PC-3 (cell line): ENCODE measurements at regions not wholly inside any gene's neighbourhood (a gene's known extent, or its start where the extent isn't known, plus 50 kb on each side); places are given as distances from the start of the nearest gene placed in this dataset.
A peak's percentile ranks its signal among the peaks of the same experiment; 100 is the strongest.

Experiments used
- ATAC-seq: fragments of 200-7000 bp; cut with Tn5 transposase; 2 replicates; pipeline ENCODE4 v1.9.1; 2020; ENCODE audit warnings: mild to moderate bottlenecking, moderate library complexity
- BruUV-seq: library from RNA; stranded (reverse); fragments of 400-500 nt; replicated peaks from 2 replicates; lab custom pipeline; 2021; lab: Mats Ljungman, UMichigan
- CTCF ChIA-PET: fragments of 300-600 bp; sonication (Branson Sonifier 250); formaldehyde crosslinking; loops from one replicate; lab custom pipeline; 2022; ENCODE audit warnings: antibody characterized with exemption; lab: Charles Lee
- POLR2A ChIA-PET: fragments of 300-600 bp; sonication (Branson Sonifier 250); formaldehyde crosslinking; loops from one replicate; lab custom pipeline; 2022; ENCODE audit warnings: antibody characterized with exemption; ENCODE audit not compliant: unreplicated experiment; lab: Charles Lee
- DNase-seq: peaks from one replicate; pipeline ENCODE4 v3.0.0-alpha.2; 2015
- H2AFZ ChIP-seq: fragments of 300-600 bp; sonication (generic); 2 replicates; pipeline ENCODE4 v1.6.0; 2016; ENCODE audit warnings: antibody characterized with exemption, low read length
- H3F3A ChIP-seq: fragments of 300-600 bp; sonication (generic); one replicate; pipeline ENCODE4 v1.6.0; 2017; ENCODE audit warnings: antibody characterized with exemption, low read length, control low read depth, mild to moderate bottlenecking; ENCODE audit not compliant: unreplicated experiment
- H3K27ac ChIP-seq: fragments of 300-600 bp; sonication (generic); 2 replicates; pipeline ENCODE4 v1.5.1; 2016; ENCODE audit warnings: mild to moderate bottlenecking, low read length
- H3K27me3 ChIP-seq: fragments of 300-600 bp; sonication (generic); 2 replicates; pipeline ENCODE4 v1.6.1; 2016; ENCODE audit warnings: low read length, mixed read lengths
- H3K36me3 ChIP-seq: fragments of 300-600 bp; sonication (generic); 2 replicates; pipeline ENCODE4 v1.6.1; 2016; ENCODE audit warnings: low read depth, mixed run types, low read length, mixed read lengths
- H3K4me1 ChIP-seq: fragments of 300-600 bp; sonication (generic); 2 replicates; pipeline ENCODE4 v1.5.1; 2016; ENCODE audit warnings: low read length; ENCODE audit not compliant: insufficient read depth
- H3K4me2 ChIP-seq: fragments of 300-600 bp; sonication (generic); 2 replicates; pipeline ENCODE4 v1.6.0; 2016; ENCODE audit warnings: low read length
- H3K4me3 ChIP-seq: fragments of 300-600 bp; sonication (generic); 2 replicates; pipeline ENCODE4 v1.5.1; 2016; ENCODE audit warnings: mild to moderate bottlenecking, low read length, mixed read lengths
- H3K79me2 ChIP-seq: fragments of 300-600 bp; sonication (generic); 2 replicates; pipeline ENCODE4 v1.6.1; 2017; ENCODE audit warnings: low read length, mixed read lengths
- H3K9ac ChIP-seq: fragments of 300-600 bp; sonication (generic); 2 replicates; pipeline ENCODE4 v1.6.0; 2016; ENCODE audit warnings: mild to moderate bottlenecking, low read length
- H3K9me2 ChIP-seq: fragments of 300-600 bp; sonication (generic); replicated peaks from 2 replicates; pipeline ENCODE4 v1.6.1; 2016; ENCODE audit warnings: mixed run types, low read length, mixed read lengths
- H3K9me3 ChIP-seq: fragments of 300-600 bp; sonication (generic); 2 replicates; pipeline ENCODE4 v1.6.1; 2016; ENCODE audit warnings: low read length, mixed read lengths
- H4K20me1 ChIP-seq: fragments of 300-600 bp; sonication (generic); 2 replicates; pipeline ENCODE4 v1.6.1; 2016; ENCODE audit warnings: low read length, mixed read lengths
- EZH2 ChIP-seq: fragments of 300-600 bp; sonication (generic); IDR thresholded peaks from one replicate; pipeline ENCODE4 v1.6.1; 2017; ENCODE audit warnings: antibody characterized with exemption, mild to moderate bottlenecking, low read length; ENCODE audit not compliant: unreplicated experiment
- EZH2phosphoT487 ChIP-seq: fragments of 300-600 bp; sonication (generic); IDR thresholded peaks from 2 replicates; pipeline ENCODE4 v1.6.1; 2018; ENCODE audit warnings: mild to moderate bottlenecking, antibody characterized with exemption, low read length, borderline replicate concordance
- intact Hi-C: fragments of 100-400 bp; cut with micrococcal nuclease; formaldehyde crosslinking; loops from 2 replicates; pipeline ENCODE4 v1.9.0; 2023
- TF ChIP-seq, protein P1 (sequence below): fragments of 300-600 bp; sonication (generic); conservative IDR thresholded peaks from 2 replicates; pipeline ENCODE4 v1.5.1; 2017; ENCODE audit warnings: antibody characterized with exemption, low read depth, mild to moderate bottlenecking, low read length

DNA sequence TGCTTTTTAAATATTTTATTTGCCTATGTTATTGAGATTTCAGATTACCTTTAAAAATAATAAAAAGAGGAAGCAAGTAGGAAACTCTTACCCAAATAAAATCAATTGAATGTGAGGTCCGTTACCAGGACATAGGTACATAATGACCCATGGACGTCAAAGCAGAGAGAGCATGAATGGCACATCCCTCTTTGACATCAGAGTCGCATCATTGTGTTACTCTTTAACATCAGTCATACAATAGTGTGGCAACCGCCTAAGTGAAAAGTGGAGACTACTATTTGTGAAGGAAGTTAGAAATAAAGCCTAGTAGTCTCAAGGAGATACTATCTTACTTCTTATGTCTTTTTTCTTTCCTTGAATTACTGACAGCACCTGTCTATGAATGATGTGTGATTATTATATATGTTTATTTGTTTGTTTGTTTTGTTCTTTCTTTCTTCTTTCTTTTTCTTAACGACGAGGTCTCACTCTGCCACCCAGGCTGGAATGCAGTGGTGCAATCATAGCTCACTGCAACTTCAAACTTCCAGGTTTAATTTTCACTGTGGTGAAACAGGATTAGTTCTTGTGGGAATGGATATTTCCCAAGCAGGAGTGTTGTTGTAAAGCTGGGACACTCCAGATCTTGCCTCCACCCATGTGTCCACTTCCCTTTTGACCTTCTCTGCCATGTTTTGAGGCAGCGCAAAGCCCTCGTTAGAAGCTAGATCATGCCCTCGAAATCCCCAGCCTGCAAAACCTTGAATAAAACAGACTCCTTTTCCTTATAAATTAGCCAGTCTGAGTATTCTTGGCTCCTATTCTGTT is 407.2 kb upstream of the NETO1 start:
- BruUV-seq = no TSS peak
- CTCF ChIA-PET = no interaction called here
- no peaks in the 10 kb centered on the region for H3K79me2 ChIP-seq

DNA sequence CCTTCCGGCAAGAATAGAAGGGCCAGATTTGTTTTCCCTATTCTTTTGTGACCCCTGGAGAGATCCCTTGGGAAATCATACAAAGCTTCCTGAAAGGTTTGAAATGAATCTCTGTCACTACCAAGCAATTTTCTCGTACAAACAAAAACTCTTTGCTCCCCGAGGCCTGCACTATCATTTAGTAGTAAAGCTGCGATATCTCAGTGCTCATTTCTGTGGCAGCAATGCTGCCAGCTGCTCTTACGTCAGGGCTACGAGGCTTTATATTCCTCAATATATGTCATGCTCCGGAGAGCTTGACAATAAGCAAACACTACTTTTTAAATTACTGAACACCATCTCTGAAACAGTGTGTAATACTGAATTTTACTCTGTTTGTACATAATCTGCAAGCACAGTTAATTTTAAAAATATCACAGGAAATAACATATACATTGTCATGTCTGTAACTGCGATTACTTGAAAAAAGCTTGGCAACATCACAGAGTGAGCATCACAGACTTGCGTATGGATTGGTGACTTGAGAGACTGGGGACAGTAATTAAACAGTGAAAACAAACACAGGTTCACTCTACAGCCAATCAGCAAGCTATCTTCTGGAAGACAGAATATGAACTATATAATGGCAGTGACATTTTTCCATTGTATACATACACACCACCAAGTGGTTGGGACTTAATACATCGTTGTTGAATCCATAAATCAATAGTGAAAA is 403.3 kb upstream of the NETO1 start:
- DNase-seq = no peak
- Histone ChIP-seq H4K20me1 (no peaks in the 10 kb centered on the region), H3K27ac (no peak overlapping the region), H3K9me2 (no peaks in the 10 kb centered on the region), H3K27me3 (no peaks in the 10 kb centered on the region), H3K9me3 (no peaks in the 10 kb centered on the region), H2AFZ (0 out of 2 replicates have a peak overlapping the region, but pooled peaks have one; percentile 9), H3F3A (no peaks in the 10 kb centered on the region), H3K4me1 (no peaks in the 10 kb centered on the region), H3K79me2 (no peaks in the 10 kb centered on the region), H3K36me3 (no peaks in the 10 kb centered on the region), H3K9ac (no peak overlapping the region), H3K4me3 (no peak overlapping the region), H3K4me2 (no peak overlapping the region)
- TF ChIP-seq, protein P1, sequence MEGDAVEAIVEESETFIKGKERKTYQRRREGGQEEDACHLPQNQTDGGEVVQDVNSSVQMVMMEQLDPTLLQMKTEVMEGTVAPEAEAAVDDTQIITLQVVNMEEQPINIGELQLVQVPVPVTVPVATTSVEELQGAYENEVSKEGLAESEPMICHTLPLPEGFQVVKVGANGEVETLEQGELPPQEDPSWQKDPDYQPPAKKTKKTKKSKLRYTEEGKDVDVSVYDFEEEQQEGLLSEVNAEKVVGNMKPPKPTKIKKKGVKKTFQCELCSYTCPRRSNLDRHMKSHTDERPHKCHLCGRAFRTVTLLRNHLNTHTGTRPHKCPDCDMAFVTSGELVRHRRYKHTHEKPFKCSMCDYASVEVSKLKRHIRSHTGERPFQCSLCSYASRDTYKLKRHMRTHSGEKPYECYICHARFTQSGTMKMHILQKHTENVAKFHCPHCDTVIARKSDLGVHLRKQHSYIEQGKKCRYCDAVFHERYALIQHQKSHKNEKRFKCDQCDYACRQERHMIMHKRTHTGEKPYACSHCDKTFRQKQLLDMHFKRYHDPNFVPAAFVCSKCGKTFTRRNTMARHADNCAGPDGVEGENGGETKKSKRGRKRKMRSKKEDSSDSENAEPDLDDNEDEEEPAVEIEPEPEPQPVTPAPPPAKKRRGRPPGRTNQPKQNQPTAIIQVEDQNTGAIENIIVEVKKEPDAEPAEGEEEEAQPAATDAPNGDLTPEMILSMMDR = no peak
- TF ChIP-seq EZH2 (no peak), EZH2phosphoT487 (no peak)
- no TSS peak for BruUV-seq
- CTCF ChIA-PET = no interaction called here
- ATAC-seq = no peak
- intact Hi-C loops = no loop called here
- POLR2A ChIA-PET = no interaction called here

More for the DNA sequence above, 407.2 kb upstream of the NETO1 start:
- no peaks in the 10 kb centered on the region for H3K36me3 ChIP-seq
- H4K20me1 ChIP-seq = no peaks in the 10 kb centered on the region
- H3K4me1 ChIP-seq = peaks cover 2% of the 10 kb centered on the region
- H3K27me3 ChIP-seq = no peaks in the 10 kb centered on the region
- intact Hi-C loops = no loop called here
- TF ChIP-seq, protein P1 = no peak
- no peak for TF ChIP-seq EZH2
- no peak for TF ChIP-seq EZH2phosphoT487
- no peak overlapping the region for H3K27ac ChIP-seq
- H3K9me3 ChIP-seq = no peaks in the 10 kb centered on the region
- H3K9ac ChIP-seq = no peak overlapping the region
- H3K9me2 ChIP-seq = no peaks in the 10 kb centered on the region
- no peak overlapping the region for H3K4me3 ChIP-seq
- no peaks in the 10 kb centered on the region for H3F3A ChIP-seq
- DNase-seq (no peak), ATAC-seq (no peak)
- no peak overlapping the region for H2AFZ ChIP-seq
- POLR2A ChIA-PET = no interaction called here
- no peak overlapping the region for H3K4me2 ChIP-seq

DNA sequence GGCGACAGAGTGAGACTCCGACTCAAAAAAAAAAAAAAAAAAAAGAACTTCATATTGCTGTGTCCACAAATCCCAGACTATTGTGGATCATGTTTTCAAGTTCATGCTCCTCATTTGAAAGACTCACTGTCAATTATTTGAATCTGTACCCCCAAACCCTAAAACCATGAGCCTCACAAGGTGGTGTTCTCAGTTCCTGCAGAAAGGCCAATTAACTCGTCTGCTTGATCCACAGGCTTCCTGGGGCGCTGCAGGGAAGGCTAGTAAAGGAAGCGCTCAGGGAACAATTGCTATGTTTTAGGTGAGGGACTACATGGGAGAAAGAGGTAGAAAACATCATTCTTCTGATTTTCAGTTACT is 396.8 kb upstream of the NETO1 start:
- Histone ChIP-seq H3K9me2 (no peaks in the 10 kb centered on the region), H3K9me3 (no peaks in the 10 kb centered on the region), H3F3A (no peaks in the 10 kb centered on the region), H3K4me3 (no peak overlapping the region), H3K36me3 (no peaks in the 10 kb centered on the region), H3K27ac (no peak overlapping the region), H2AFZ (no peak overlapping the region), H3K4me1 (no peaks in the 10 kb centered on the region), H4K20me1 (no peaks in the 10 kb centered on the region), H3K4me2 (no peak overlapping the region), H3K79me2 (no peaks in the 10 kb centered on the region), H3K27me3 (no peaks in the 10 kb centered on the region), H3K9ac (no peak overlapping the region)
- no peak for ATAC-seq
- TF ChIP-seq EZH2phosphoT487 = no peak
- no peak for TF ChIP-seq EZH2
- TF ChIP-seq, protein P1 = no peak
- POLR2A ChIA-PET = no interaction called here
- intact Hi-C loops = no loop called here
- DNase-seq = no peak
- no TSS peak for BruUV-seq
- CTCF ChIA-PET = no interaction called here
